GM23338 (cell line): ENCODE measurements at regions not wholly inside any gene's neighbourhood (a gene's known extent, or its start where the extent isn't known, plus 50 kb on each side); places are given as distances from the start of the nearest gene placed in this dataset.

Source experiments
- ATAC-seq: fragments of 200-7000 bp; cut with Tn5 transposase; 3 replicates; pipeline ENCODE4 v1.9.1; 2020
- DNase-seq: peaks from one replicate; pipeline ENCODE4 v3.0.0-alpha.2; 2015; ENCODE audit warnings: low spot score
- H2AFZ ChIP-seq: fragments of 200-600 bp; sonication (generic); 2 replicates; pipeline ENCODE4 v1.8.0; 2016; ENCODE audit warnings: antibody characterized with exemption, mild to moderate bottlenecking, moderate library complexity
- H3F3A ChIP-seq: fragments of 200-600 bp; sonication (generic); replicated peaks from 2 replicates; pipeline ENCODE4 v1.8.0; 2017; ENCODE audit warnings: antibody characterized with exemption, mixed run types, low read depth
- H3K27ac ChIP-seq: fragments of 200-600 bp; sonication (generic); 2 replicates; pipeline ENCODE4 v1.6.1; 2016; ENCODE audit warnings: low read depth
- H3K27me3 ChIP-seq: fragments of 200-600 bp; sonication (generic); 2 replicates; pipeline ENCODE4 v1.8.0; 2016; ENCODE audit warnings: mild to moderate bottlenecking, mixed run types, moderate library complexity; ENCODE audit not compliant: insufficient read depth
- H3K36me3 ChIP-seq: fragments of 200-600 bp; sonication (generic); 2 replicates; pipeline ENCODE4 v1.8.0; 2016; ENCODE audit warnings: mild to moderate bottlenecking; ENCODE audit not compliant: insufficient read depth
- H3K4me1 ChIP-seq: fragments of 200-600 bp; sonication (generic); 2 replicates; pipeline ENCODE4 v1.8.0; 2016; ENCODE audit warnings: mild to moderate bottlenecking, moderate library complexity; ENCODE audit not compliant: insufficient read depth
- H3K4me2 ChIP-seq: fragments of 200-600 bp; sonication (generic); 2 replicates; pipeline ENCODE4 v1.7.1; 2017; ENCODE audit warnings: mixed run types
- H3K4me3 ChIP-seq: fragments of 200-600 bp; sonication (generic); 2 replicates; pipeline ENCODE4 v1.6.1; 2016; ENCODE audit warnings: mixed run types
- H3K79me2 ChIP-seq: fragments of 200-600 bp; sonication (generic); replicated peaks from 2 replicates; pipeline ENCODE4 v1.8.0; 2017; ENCODE audit warnings: mild to moderate bottlenecking; ENCODE audit not compliant: insufficient read depth
- H3K9me2 ChIP-seq: fragments of 200-600 bp; sonication (generic); 2 replicates; pipeline ENCODE4 v1.8.0; 2017; ENCODE audit not compliant: insufficient read depth
- H4K20me1 ChIP-seq: fragments of 200-600 bp; sonication (generic); replicated peaks from 2 replicates; pipeline ENCODE4 v1.8.0; 2017; ENCODE audit warnings: mild to moderate bottlenecking; ENCODE audit not compliant: insufficient read depth
- H3K27ac Mint-ChIP-seq: 2 replicates; pipeline ENCODE4 v1.8.0; 2020; ENCODE audit warnings: inconsistent platforms, mild to moderate bottlenecking, moderate library complexity, mixed read lengths
- H3K27me3 Mint-ChIP-seq: 3 replicates; pipeline ENCODE4 v1.8.0; 2022; ENCODE audit warnings: low read depth, mild to moderate bottlenecking, moderate library complexity, mixed read lengths, inconsistent platforms; ENCODE audit not compliant: insufficient read depth, poor library complexity
- H3K36me3 Mint-ChIP-seq: 3 replicates; pipeline ENCODE4 v1.8.0; 2021; ENCODE audit warnings: low read depth, mild to moderate bottlenecking, inconsistent platforms, moderate library complexity, mixed read lengths
- H3K4me1 Mint-ChIP-seq: 3 replicates; pipeline ENCODE4 v1.8.0; 2020; ENCODE audit warnings: mild to moderate bottlenecking, inconsistent platforms, mixed read lengths
- H3K4me3 Mint-ChIP-seq: 3 replicates; pipeline ENCODE4 v1.8.0; 2021; ENCODE audit warnings: moderate library complexity, mild to moderate bottlenecking, inconsistent platforms, mixed read lengths
- H3K9me3 Mint-ChIP-seq: 3 replicates; pipeline ENCODE4 v1.8.0; 2020; ENCODE audit warnings: moderate library complexity, mild to moderate bottlenecking, inconsistent platforms, mixed read lengths
- CREB1 ChIP-seq: fragments of 250-450 bp; sonication (Bioruptor Pico); IDR thresholded peaks from 2 replicates; pipeline ENCODE4 v1.5.0; 2020; ENCODE audit warnings: low read depth, mild to moderate bottlenecking, moderate library complexity
- ETS1 ChIP-seq: IDR thresholded peaks from 2 replicates; pipeline ENCODE4 v1.6.1; 2016; ENCODE audit warnings: antibody characterized with exemption
- EZH2phosphoT487 ChIP-seq: fragments of 200-600 bp; sonication (generic); IDR thresholded peaks from one replicate; pipeline ENCODE4 v1.8.1; 2018; ENCODE audit warnings: antibody characterized with exemption; ENCODE audit not compliant: unreplicated experiment
- JUNB ChIP-seq: IDR thresholded peaks from one replicate; pipeline ENCODE4 v1.6.1; 2016; ENCODE audit warnings: antibody characterized with exemption; ENCODE audit not compliant: unreplicated experiment
- NANOG ChIP-seq: IDR thresholded peaks from 2 replicates; pipeline ENCODE4 v1.6.1; 2016; ENCODE audit warnings: antibody characterized with exemption, borderline replicate concordance
- POLR2AphosphoS5 ChIP-seq: IDR thresholded peaks from 2 replicates; pipeline ENCODE4 v1.6.1; 2016; ENCODE audit warnings: antibody characterized with exemption, low read depth
- STAT1 ChIP-seq: IDR thresholded peaks from one replicate; pipeline ENCODE4 v1.6.1; 2016; ENCODE audit warnings: antibody characterized with exemption; ENCODE audit not compliant: unreplicated experiment
- ZNF114 ChIP-seq: fragments of 250-450 bp; sonication (Bioruptor Pico); IDR thresholded peaks from 2 replicates; pipeline ENCODE4 v1.5.0; 2020; ENCODE audit warnings: mild to moderate bottlenecking, moderate library complexity
- ZNF331 ChIP-seq: fragments of 250-450 bp; sonication (Bioruptor Pico); IDR thresholded peaks from 2 replicates; pipeline ENCODE4 v1.5.0; 2020; ENCODE audit warnings: low read depth, mild to moderate bottlenecking, moderate library complexity
- TF ChIP-seq, protein P1 (sequence below), 2 experiments: fragments of 200-600 bp in 1 of 2; sonication (generic) in 1 of 2; conservative IDR thresholded peaks; 2 replicates each; pipeline versions ENCODE4 v1.5.1 to v1.6.1; 2016 to 2017; ENCODE audit warnings: antibody characterized with exemption in 2 of 2, low read depth in 2 of 2, mild to moderate bottlenecking in 2 of 2, moderate library complexity in 1 of 2
- TF ChIP-seq, protein P2 (sequence below): IDR thresholded peaks from one replicate; pipeline ENCODE4 v1.6.1; 2018; ENCODE audit warnings: antibody characterized with exemption; ENCODE audit not compliant: unreplicated experiment

GRCh38 chr20:48284837-48285236, 499.6 kb upstream of the SULF2 start:
- H3K4me3 ChIP-seq = no peak overlapping the region
- H3K9me2 ChIP-seq = no peaks in the 10 kb centered on the region
- DNase-seq (no peak), ATAC-seq (no peak)
- H3K4me1 Mint-ChIP-seq = peaks cover 16% of the 10 kb centered on the region
- no peaks in the 10 kb centered on the region; the same call in 2 of the 3 replicates for H3K36me3 Mint-ChIP-seq
- H3K79me2 ChIP-seq = no peaks in the 10 kb centered on the region
- no peak overlapping the region for H2AFZ ChIP-seq
- H3K4me1 ChIP-seq = peaks cover 18% of the 10 kb centered on the region
- H3K27ac Mint-ChIP-seq = no peak overlapping the region
- H3F3A ChIP-seq = no peaks in the 10 kb centered on the region
- TF ChIP-seq CREB1 (no peak), JUNB (no peak), ZNF331 (CRISPR knock-in tag) (no peak), ETS1 (no peak)
- TF ChIP-seq, protein P1, sequence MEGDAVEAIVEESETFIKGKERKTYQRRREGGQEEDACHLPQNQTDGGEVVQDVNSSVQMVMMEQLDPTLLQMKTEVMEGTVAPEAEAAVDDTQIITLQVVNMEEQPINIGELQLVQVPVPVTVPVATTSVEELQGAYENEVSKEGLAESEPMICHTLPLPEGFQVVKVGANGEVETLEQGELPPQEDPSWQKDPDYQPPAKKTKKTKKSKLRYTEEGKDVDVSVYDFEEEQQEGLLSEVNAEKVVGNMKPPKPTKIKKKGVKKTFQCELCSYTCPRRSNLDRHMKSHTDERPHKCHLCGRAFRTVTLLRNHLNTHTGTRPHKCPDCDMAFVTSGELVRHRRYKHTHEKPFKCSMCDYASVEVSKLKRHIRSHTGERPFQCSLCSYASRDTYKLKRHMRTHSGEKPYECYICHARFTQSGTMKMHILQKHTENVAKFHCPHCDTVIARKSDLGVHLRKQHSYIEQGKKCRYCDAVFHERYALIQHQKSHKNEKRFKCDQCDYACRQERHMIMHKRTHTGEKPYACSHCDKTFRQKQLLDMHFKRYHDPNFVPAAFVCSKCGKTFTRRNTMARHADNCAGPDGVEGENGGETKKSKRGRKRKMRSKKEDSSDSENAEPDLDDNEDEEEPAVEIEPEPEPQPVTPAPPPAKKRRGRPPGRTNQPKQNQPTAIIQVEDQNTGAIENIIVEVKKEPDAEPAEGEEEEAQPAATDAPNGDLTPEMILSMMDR (conservative IDR thresholded peaks at IDR 0.05; ENCODE audit: low read depth in 2 of 2) = no peak
- H3K27me3 ChIP-seq = no peaks in the 10 kb centered on the region
- no peaks in the 10 kb centered on the region for H3K36me3 ChIP-seq
- peaks cover 7% of the 10 kb centered on the region for H3K27me3 Mint-ChIP-seq
- no peak overlapping the region for H3K4me3 Mint-ChIP-seq
- H4K20me1 ChIP-seq = no peaks in the 10 kb centered on the region
- no peak overlapping the region for H3K27ac ChIP-seq
- H3K9me3 Mint-ChIP-seq = no peaks in the 10 kb centered on the region; the same call in 2 of the 3 replicates
- H3K4me2 ChIP-seq = no peak overlapping the region

GRCh38 chr20:48284315-48284714, 499.0 kb upstream of the SULF2 start:
- Histone ChIP-seq H2AFZ (no peak overlapping the region), H3K9me2 (no peaks in the 10 kb centered on the region), H3K27me3 (no peaks in the 10 kb centered on the region), H3K4me1 (peaks cover 18% of the 10 kb centered on the region), H3K27ac (no peak overlapping the region), H3K4me2 (no peak overlapping the region), H4K20me1 (no peaks in the 10 kb centered on the region), H3K4me3 (no peak overlapping the region), H3F3A (no peaks in the 10 kb centered on the region), H3K79me2 (no peaks in the 10 kb centered on the region), H3K36me3 (no peaks in the 10 kb centered on the region)
- no peak for ATAC-seq
- Mint-ChIP-seq H3K36me3 (no peaks in the 10 kb centered on the region; the same call in 2 of the 3 replicates), H3K27ac (no peak overlapping the region), H3K27me3 (peaks cover 7% of the 10 kb centered on the region), H3K4me1 (peaks cover 16% of the 10 kb centered on the region), H3K9me3 (no peaks in the 10 kb centered on the region; the same call in 2 of the 3 replicates), H3K4me3 (no peak overlapping the region)
- no peak for DNase-seq
- TF ChIP-seq ZNF331 (CRISPR knock-in tag) = no peak
- TF ChIP-seq STAT1 = no peak
- TF ChIP-seq ZNF114 = no peak
- TF ChIP-seq, protein P2, sequence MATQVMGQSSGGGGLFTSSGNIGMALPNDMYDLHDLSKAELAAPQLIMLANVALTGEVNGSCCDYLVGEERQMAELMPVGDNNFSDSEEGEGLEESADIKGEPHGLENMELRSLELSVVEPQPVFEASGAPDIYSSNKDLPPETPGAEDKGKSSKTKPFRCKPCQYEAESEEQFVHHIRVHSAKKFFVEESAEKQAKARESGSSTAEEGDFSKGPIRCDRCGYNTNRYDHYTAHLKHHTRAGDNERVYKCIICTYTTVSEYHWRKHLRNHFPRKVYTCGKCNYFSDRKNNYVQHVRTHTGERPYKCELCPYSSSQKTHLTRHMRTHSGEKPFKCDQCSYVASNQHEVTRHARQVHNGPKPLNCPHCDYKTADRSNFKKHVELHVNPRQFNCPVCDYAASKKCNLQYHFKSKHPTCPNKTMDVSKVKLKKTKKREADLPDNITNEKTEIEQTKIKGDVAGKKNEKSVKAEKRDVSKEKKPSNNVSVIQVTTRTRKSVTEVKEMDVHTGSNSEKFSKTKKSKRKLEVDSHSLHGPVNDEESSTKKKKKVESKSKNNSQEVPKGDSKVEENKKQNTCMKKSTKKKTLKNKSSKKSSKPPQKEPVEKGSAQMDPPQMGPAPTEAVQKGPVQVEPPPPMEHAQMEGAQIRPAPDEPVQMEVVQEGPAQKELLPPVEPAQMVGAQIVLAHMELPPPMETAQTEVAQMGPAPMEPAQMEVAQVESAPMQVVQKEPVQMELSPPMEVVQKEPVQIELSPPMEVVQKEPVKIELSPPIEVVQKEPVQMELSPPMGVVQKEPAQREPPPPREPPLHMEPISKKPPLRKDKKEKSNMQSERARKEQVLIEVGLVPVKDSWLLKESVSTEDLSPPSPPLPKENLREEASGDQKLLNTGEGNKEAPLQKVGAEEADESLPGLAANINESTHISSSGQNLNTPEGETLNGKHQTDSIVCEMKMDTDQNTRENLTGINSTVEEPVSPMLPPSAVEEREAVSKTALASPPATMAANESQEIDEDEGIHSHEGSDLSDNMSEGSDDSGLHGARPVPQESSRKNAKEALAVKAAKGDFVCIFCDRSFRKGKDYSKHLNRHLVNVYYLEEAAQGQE = no peak
- no peak for TF ChIP-seq CREB1
- no peak for TF ChIP-seq NANOG
- TF ChIP-seq ETS1 = no peak
- no peak for TF ChIP-seq EZH2phosphoT487
- TF ChIP-seq JUNB = no peak
- no peak for TF ChIP-seq POLR2AphosphoS5
